ENCODE measurements at regions not wholly inside any gene's neighbourhood (a gene's known extent, or its start where the extent isn't known, plus 50 kb on each side); places are given as distances from the start of the nearest gene placed in this dataset.
"Not testable (repeated sequence)": the region's sequence is repeated elsewhere in the genome, so short reads cannot be mapped to it uniquely, and the experiment has no call there.

GRCh38 chr2:142571934-142572333 lies 305.5 kb upstream of the KYNU start:
- no peak for DNase-seq

GRCh38 chr2:142562900-142563299 lies 314.6 kb upstream of the KYNU start:
- DNase-seq = no peak

- no peak for DNase-seq
Observed at GRCh38 chr2:142561656-142562055, 315.8 kb upstream of the KYNU start.

- no peak for DNase-seq
Observed at GRCh38 chr2:142557391-142557790, 320.1 kb upstream of the KYNU start.

GRCh38 chr2:142545999-142546398 lies 331.5 kb upstream of the KYNU start:
- not testable (repeated sequence) for DNase-seq

GRCh38 chr2:142545036-142545435 lies 332.4 kb upstream of the KYNU start:
- no peak for DNase-seq

GRCh38 chr2:142544173-142544572 lies 333.3 kb upstream of the KYNU start:
- no peak for DNase-seq

- DNase-seq = no peak
Observed at GRCh38 chr2:142542431-142542910, 335.0 kb upstream of the KYNU start.

- DNase-seq = no peak
Observed at GRCh38 chr2:142536966-142537365, 340.5 kb upstream of the KYNU start.

- no peak for DNase-seq
Observed at GRCh38 chr2:142536492-142536891, 341.0 kb upstream of the KYNU start.

- no peak for DNase-seq
Observed at GRCh38 chr2:142535311-142535710, 342.2 kb upstream of the KYNU start.

GRCh38 chr2:142533177-142533576 lies 344.3 kb upstream of the KYNU start:
- DNase-seq = no peak

GRCh38 chr2:142531377-142531776 lies 346.1 kb upstream of the KYNU start:
- no peak for DNase-seq

- DNase-seq = no peak
Observed at GRCh38 chr2:142525720-142526119, 351.7 kb upstream of the KYNU start.

GRCh38 chr2:142521492-142521891 lies 356.0 kb upstream of the KYNU start:
- DNase-seq = no peak

GRCh38 chr2:142515493-142515892 lies 362.0 kb upstream of the KYNU start:
- DNase-seq = no peak

- DNase-seq = no peak
Observed at GRCh38 chr2:142509401-142509800, 368.1 kb upstream of the KYNU start.

GRCh38 chr2:142504754-142505153 lies 372.7 kb upstream of the KYNU start:
- no peak for DNase-seq

- no peak for DNase-seq
Observed at GRCh38 chr2:142502402-142502801, 371.6 kb upstream of the LRP1B start.

GRCh38 chr2:142495141-142495540 lies 364.3 kb upstream of the LRP1B start:
- no peak for DNase-seq

- DNase-seq = not testable (repeated sequence)
Observed at GRCh38 chr2:142489631-142490030, 358.8 kb upstream of the LRP1B start.

- DNase-seq = no peak
Observed at GRCh38 chr2:142484111-142484510, 353.3 kb upstream of the LRP1B start.

GRCh38 chr2:142483653-142484052 lies 352.8 kb upstream of the LRP1B start:
- no peak for DNase-seq

- no peak for DNase-seq
Observed at GRCh38 chr2:142478206-142478605, 347.4 kb upstream of the LRP1B start.

GRCh38 chr2:142472382-142472781 lies 341.6 kb upstream of the LRP1B start:
- DNase-seq = no peak

GRCh38 chr2:142467321-142467720 lies 336.5 kb upstream of the LRP1B start:
- no peak for DNase-seq
